MM.1S (cell line): ENCODE measurements at regions not wholly inside any gene's neighbourhood (a gene's known extent, or its start where the extent isn't known, plus 50 kb on each side); places are given as distances from the start of the nearest gene placed in this dataset.

ENCODE experiments used
- DNase-seq: peaks from one replicate; pipeline ENCODE4 v3.0.0-alpha.2; 2015
- H2AFZ ChIP-seq: fragments of 300-600 bp; sonication (generic); 2 replicates; pipeline ENCODE4 v1.6.0; 2016; ENCODE audit warnings: antibody characterized with exemption, low read length
- H3F3A ChIP-seq: fragments of 300-600 bp; sonication (generic); 2 replicates; pipeline ENCODE4 v1.6.1; 2016; ENCODE audit warnings: mild to moderate bottlenecking, antibody characterized with exemption, low read length, moderate library complexity, mixed read lengths; ENCODE audit not compliant: insufficient read depth
- H3K27ac ChIP-seq: fragments of 300-600 bp; sonication (generic); 2 replicates; pipeline ENCODE4 v1.5.1; 2016; ENCODE audit warnings: mild to moderate bottlenecking, low read length
- H3K27me3 ChIP-seq: fragments of 300-600 bp; sonication (generic); replicated peaks from 2 replicates; pipeline ENCODE4 v1.6.0; 2016; ENCODE audit warnings: low read length; ENCODE audit not compliant: insufficient read depth
- H3K36me3 ChIP-seq: fragments of 300-600 bp; sonication (generic); replicated peaks from 2 replicates; pipeline ENCODE4 v1.6.1; 2016; ENCODE audit warnings: mild to moderate bottlenecking, low read length, mixed read lengths; ENCODE audit not compliant: insufficient read depth
- H3K4me1 ChIP-seq: fragments of 300-600 bp; sonication (generic); 2 replicates; pipeline ENCODE4 v1.6.1; 2016; ENCODE audit warnings: low read length, mixed read lengths
- H3K4me2 ChIP-seq: fragments of 300-600 bp; sonication (generic); 2 replicates; pipeline ENCODE4 v1.6.0; 2016; ENCODE audit warnings: low read depth, low read length
- H3K4me3 ChIP-seq: fragments of 300-600 bp; sonication (generic); 2 replicates; pipeline ENCODE4 v1.5.1; 2016; ENCODE audit warnings: low read length, mixed read lengths
- H3K79me2 ChIP-seq: fragments of 300-600 bp; sonication (generic); 2 replicates; pipeline ENCODE4 v1.6.1; 2016; ENCODE audit warnings: mixed run types, low read length, mixed read lengths
- H3K9ac ChIP-seq: fragments of 300-600 bp; sonication (generic); 2 replicates; pipeline ENCODE4 v1.6.1; 2016; ENCODE audit warnings: low read length, mixed read lengths
- H3K9me2 ChIP-seq: fragments of 300-600 bp; sonication (generic); replicated peaks from 2 replicates; pipeline ENCODE4 v1.6.1; 2016; ENCODE audit warnings: mild to moderate bottlenecking, low read length, mixed read lengths; ENCODE audit not compliant: insufficient read depth
- H3K9me3 ChIP-seq: fragments of 300-600 bp; sonication (generic); replicated peaks from 2 replicates; pipeline ENCODE4 v1.6.1; 2016; ENCODE audit warnings: mild to moderate bottlenecking, low read length, mixed read lengths; ENCODE audit not compliant: insufficient read depth
- H4K20me1 ChIP-seq: fragments of 300-600 bp; sonication (generic); 2 replicates; pipeline ENCODE4 v1.6.1; 2016; ENCODE audit warnings: mild to moderate bottlenecking, low read length, moderate library complexity, mixed read lengths; ENCODE audit not compliant: insufficient read depth
- EZH2 ChIP-seq: fragments of 300-600 bp; sonication (generic); optimal IDR thresholded peaks from 2 replicates; pipeline ENCODE3; 2017; ENCODE audit warnings: low read depth, mild to moderate bottlenecking, antibody characterized with exemption, low read length, mixed read lengths
- EZH2phosphoT487 ChIP-seq: fragments of 300-600 bp; sonication (generic); IDR thresholded peaks from 2 replicates; pipeline ENCODE4 v1.6.1; 2018; ENCODE audit warnings: antibody characterized with exemption, low read length
- TF ChIP-seq, protein P1 (sequence below): fragments of 300-600 bp; sonication (generic); IDR thresholded peaks from 2 replicates; pipeline ENCODE4 v1.5.1; 2016; ENCODE audit warnings: antibody characterized with exemption, low read length, mixed read lengths

DNA sequence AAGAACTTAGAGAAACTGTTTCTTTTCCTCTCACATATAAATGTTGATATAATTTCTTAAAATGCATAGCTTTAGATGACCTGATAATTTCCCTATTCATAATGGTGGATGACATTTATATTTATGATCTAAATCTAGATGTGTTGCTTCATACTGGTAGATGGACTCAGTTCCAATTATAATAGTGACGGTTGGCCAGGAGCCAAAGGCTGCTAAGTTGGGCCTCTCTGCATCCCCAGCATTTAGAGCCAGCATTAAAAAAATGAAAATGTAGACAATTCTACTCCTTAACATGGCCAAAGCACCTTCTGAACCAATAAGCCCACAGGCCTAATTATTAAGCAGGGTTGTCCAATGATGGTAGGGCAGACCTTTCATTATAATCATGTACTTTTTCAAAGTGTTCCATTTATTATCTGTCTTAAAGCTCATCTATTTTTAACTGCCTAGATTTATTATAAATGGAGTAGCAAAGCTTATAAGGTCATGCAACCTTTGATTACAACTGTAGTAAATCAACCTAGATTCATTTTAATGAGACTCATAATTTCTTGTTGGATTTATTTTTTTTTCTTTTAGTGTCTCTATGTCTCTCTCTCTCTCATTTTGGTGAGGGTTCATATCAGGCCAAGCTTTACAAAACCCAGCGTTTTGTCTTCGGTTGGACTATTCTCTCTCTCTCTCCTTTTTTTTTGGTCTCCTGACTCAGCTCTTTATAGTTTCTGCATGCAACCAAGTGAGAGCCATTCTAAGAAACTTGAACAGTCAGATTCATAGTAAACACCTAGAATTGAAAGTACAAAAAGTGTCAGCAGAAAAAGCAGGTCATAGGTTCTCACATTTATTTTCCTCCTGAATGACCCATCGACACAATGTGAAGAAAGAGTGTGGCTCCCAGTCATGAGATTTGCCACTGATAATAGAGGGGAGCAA is 2016.1 kb upstream of the PIK3C3 start:
- TF ChIP-seq EZH2 (no peak), EZH2phosphoT487 (no peak)
- 0 out of 2 replicates have a peak overlapping the region, but pooled peaks have one; percentile 25 for H2AFZ ChIP-seq
- peak overlapping the region; percentile 47; the same call in 1 of the 2 replicates for H3K27ac ChIP-seq
- peak; percentile 88 for DNase-seq
- no peak overlapping the region; the same call in 1 of the 2 replicates for H3K9ac ChIP-seq
- H3K4me2 ChIP-seq = peak overlapping the region; percentile 55
- H3K9me3 ChIP-seq = no peaks in the 10 kb centered on the region
- no peaks in the 10 kb centered on the region for H3K9me2 ChIP-seq
- no peaks in the 10 kb centered on the region for H3K36me3 ChIP-seq
- no peaks in the 10 kb centered on the region for H4K20me1 ChIP-seq
- H3K4me1 ChIP-seq = peaks cover 29% of the 10 kb centered on the region
- H3K79me2 ChIP-seq = no peaks in the 10 kb centered on the region
- H3K27me3 ChIP-seq = no peaks in the 10 kb centered on the region
- peak overlapping the region; percentile 17; the same call in 1 of the 2 replicates for H3K4me3 ChIP-seq
- H3F3A ChIP-seq = peaks cover 16% of the 10 kb centered on the region

DNA sequence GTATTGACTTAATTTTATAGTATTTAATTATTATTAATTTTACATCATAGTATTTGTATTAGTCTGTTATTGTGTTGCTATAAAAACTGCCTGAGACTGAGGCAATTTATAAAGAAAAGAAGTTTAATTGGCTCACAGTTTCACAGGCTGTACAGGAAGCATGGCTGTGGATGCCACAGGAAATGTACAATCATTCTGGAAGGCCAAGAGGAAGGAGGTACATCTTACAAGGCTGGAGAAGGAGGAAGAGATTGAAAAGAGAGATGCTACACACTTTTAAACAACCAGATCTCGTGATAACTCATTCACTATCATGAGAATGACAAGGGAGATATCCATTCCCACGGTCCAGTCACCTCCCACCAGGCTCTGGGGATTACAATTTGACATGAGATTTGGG is 2019.4 kb upstream of the PIK3C3 start:
- no peaks in the 10 kb centered on the region for H3K9me2 ChIP-seq
- H3K79me2 ChIP-seq = no peaks in the 10 kb centered on the region
- no peak overlapping the region for H3K4me2 ChIP-seq
- H3K4me3 ChIP-seq = no peak overlapping the region
- no peaks in the 10 kb centered on the region for H4K20me1 ChIP-seq
- no peaks in the 10 kb centered on the region for H3K9me3 ChIP-seq
- no peak overlapping the region for H3K27ac ChIP-seq
- peaks cover 22% of the 10 kb centered on the region for H3K4me1 ChIP-seq
- no peak overlapping the region for H3K9ac ChIP-seq
- no peak overlapping the region for H2AFZ ChIP-seq
- no peak for DNase-seq
- peaks cover 15% of the 10 kb centered on the region for H3F3A ChIP-seq
- H3K36me3 ChIP-seq = no peaks in the 10 kb centered on the region
- TF ChIP-seq EZH2phosphoT487 (no peak), EZH2 (no peak)
- TF ChIP-seq, protein P1, sequence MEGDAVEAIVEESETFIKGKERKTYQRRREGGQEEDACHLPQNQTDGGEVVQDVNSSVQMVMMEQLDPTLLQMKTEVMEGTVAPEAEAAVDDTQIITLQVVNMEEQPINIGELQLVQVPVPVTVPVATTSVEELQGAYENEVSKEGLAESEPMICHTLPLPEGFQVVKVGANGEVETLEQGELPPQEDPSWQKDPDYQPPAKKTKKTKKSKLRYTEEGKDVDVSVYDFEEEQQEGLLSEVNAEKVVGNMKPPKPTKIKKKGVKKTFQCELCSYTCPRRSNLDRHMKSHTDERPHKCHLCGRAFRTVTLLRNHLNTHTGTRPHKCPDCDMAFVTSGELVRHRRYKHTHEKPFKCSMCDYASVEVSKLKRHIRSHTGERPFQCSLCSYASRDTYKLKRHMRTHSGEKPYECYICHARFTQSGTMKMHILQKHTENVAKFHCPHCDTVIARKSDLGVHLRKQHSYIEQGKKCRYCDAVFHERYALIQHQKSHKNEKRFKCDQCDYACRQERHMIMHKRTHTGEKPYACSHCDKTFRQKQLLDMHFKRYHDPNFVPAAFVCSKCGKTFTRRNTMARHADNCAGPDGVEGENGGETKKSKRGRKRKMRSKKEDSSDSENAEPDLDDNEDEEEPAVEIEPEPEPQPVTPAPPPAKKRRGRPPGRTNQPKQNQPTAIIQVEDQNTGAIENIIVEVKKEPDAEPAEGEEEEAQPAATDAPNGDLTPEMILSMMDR = no peak
- H3K27me3 ChIP-seq = no peaks in the 10 kb centered on the region

DNA sequence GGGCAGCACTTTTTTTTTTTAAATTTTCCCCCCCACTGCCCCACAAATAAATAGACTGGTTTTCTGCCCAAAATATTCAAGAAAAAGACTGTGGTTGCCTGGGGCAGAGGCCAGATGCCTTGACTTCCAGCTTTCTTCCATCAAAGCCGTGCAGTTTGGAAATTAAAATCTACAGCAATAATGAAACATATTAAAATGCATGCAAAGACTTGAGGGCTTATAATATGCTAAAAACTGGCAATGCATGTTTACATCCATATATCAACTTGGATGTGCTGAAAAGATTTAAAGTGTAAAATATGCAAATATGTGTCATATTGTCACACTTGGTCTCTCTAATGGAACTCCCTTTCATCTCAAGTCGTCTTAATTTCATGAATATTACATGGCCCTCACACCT is 2036.2 kb upstream of the PIK3C3 start:
- no peak overlapping the region for H3K27ac ChIP-seq
- no peaks in the 10 kb centered on the region for H3K4me1 ChIP-seq
- no peak overlapping the region for H3K9ac ChIP-seq
- DNase-seq = no peak
- no peaks in the 10 kb centered on the region for H3K27me3 ChIP-seq
- no peaks in the 10 kb centered on the region for H3K9me2 ChIP-seq
- H3K4me3 ChIP-seq = no peak overlapping the region
- H3K36me3 ChIP-seq = no peaks in the 10 kb centered on the region
- no peaks in the 10 kb centered on the region for H4K20me1 ChIP-seq
- H3K79me2 ChIP-seq = no peaks in the 10 kb centered on the region
- no peak overlapping the region for H3K4me2 ChIP-seq
- TF ChIP-seq, protein P1 = no peak
- TF ChIP-seq EZH2 (no peak), EZH2phosphoT487 (no peak)
- H3F3A ChIP-seq = no peaks in the 10 kb centered on the region
- no peaks in the 10 kb centered on the region for H3K9me3 ChIP-seq
- no peak overlapping the region for H2AFZ ChIP-seq
